ENCODE measurements at regions not wholly inside any gene's neighbourhood (a gene's known extent, or its start where the extent isn't known, plus 50 kb on each side); places are given as distances from the start of the nearest gene placed in this dataset.

- no peaks in the 10 kb centered on the region for H3K9me3 Mint-ChIP-seq
- Histone ChIP-seq H4K20me1 (ENCODE audit: control insufficient read depth, insufficient read depth, insufficient read length) (no peaks in the 10 kb centered on the region), H3K4me1 (ENCODE audit: insufficient read depth, low read length) (no peaks in the 10 kb centered on the region), H3K79me2 (ENCODE audit: insufficient read depth, low read length) (no peaks in the 10 kb centered on the region), H4K91ac (ENCODE audit: insufficient read length, low read depth, low read length) (no peak overlapping the region), H3K9ac (ENCODE audit: extremely low read depth, insufficient read length, low read length) (no peak overlapping the region), H2BK20ac (ENCODE audit: low read depth, low read length, poor library complexity, severe bottlenecking) (no peak overlapping the region), H3K27ac (ENCODE audit: insufficient read length, low read depth, low read length) (no peak overlapping the region), H4K8ac (replicated peaks; ENCODE audit: insufficient read length, low read depth, low read length) (no peak overlapping the region), H3K23ac (ENCODE audit: insufficient read length, low read depth, low read length) (no peak overlapping the region), H3T11ph (ENCODE audit: low read length) (no peak overlapping the region), H2BK5ac (ENCODE audit: insufficient read length, low read length) (no peak overlapping the region), H2AFZ (ENCODE audit: low read length) (no peak overlapping the region), H3K9me3 (ENCODE audit: control insufficient read depth, low read depth, low read length) (no peaks in the 10 kb centered on the region), H2BK12ac (ENCODE audit: insufficient read length, low read depth, low read length) (no peak overlapping the region), H3K4ac (ENCODE audit: low read depth, low read length) (no peak overlapping the region), H3K27me3 (ENCODE audit: insufficient read depth, low read length) (no peaks in the 10 kb centered on the region), H3K79me1 (ENCODE audit: insufficient read depth, low read depth, low read length, poor library complexity, severe bottlenecking) (no peaks in the 10 kb centered on the region), H2BK15ac (ENCODE audit: low read depth, low read length) (no peak overlapping the region), H3K23me2 (ENCODE audit: insufficient read length, low read depth, low read length, poor library complexity, severe bottlenecking) (no peaks in the 10 kb centered on the region), H4K5ac (ENCODE audit: insufficient read length, low read depth, low read length) (no peak overlapping the region), H2BK120ac (ENCODE audit: low read depth, low read length, poor library complexity, severe bottlenecking) (no peak overlapping the region), H3K18ac (ENCODE audit: insufficient read length, low read depth, low read length) (no peak overlapping the region), H3K14ac (ENCODE audit: insufficient read depth, low read length) (no peak overlapping the region), H2AK5ac (ENCODE audit: insufficient read length, low read length) (no peak overlapping the region), H3K4me2 (ENCODE audit: insufficient read depth, insufficient read length, low read length) (no peak overlapping the region), H3K56ac (ENCODE audit: insufficient read length, low read depth, low read length) (no peak overlapping the region)
- no peak for DNase-seq
- no peak overlapping the region for H3K4me3 Mint-ChIP-seq
- H3K36me3 Mint-ChIP-seq (ENCODE audit: insufficient read depth in 1 of 3, low read depth in 3 of 3), result no peaks in the 10 kb centered on the region
- peaks cover 2% of the 10 kb centered on the region; the same call in 1 of the 2 replicates for H3K27me3 Mint-ChIP-seq (ENCODE audit: low read depth)
- no CpG with 5 or more reads among the region's 2 CpGs for WGBS (ENCODE audit: extremely low coverage, insufficient read length, low lambda C conversion rate)
- peaks cover 3% of the 10 kb centered on the region in 2 experiments for H3K4me1 Mint-ChIP-seq
- TF ChIP-seq, protein P1, sequence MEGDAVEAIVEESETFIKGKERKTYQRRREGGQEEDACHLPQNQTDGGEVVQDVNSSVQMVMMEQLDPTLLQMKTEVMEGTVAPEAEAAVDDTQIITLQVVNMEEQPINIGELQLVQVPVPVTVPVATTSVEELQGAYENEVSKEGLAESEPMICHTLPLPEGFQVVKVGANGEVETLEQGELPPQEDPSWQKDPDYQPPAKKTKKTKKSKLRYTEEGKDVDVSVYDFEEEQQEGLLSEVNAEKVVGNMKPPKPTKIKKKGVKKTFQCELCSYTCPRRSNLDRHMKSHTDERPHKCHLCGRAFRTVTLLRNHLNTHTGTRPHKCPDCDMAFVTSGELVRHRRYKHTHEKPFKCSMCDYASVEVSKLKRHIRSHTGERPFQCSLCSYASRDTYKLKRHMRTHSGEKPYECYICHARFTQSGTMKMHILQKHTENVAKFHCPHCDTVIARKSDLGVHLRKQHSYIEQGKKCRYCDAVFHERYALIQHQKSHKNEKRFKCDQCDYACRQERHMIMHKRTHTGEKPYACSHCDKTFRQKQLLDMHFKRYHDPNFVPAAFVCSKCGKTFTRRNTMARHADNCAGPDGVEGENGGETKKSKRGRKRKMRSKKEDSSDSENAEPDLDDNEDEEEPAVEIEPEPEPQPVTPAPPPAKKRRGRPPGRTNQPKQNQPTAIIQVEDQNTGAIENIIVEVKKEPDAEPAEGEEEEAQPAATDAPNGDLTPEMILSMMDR (conservative IDR thresholded peaks at IDR 0.05), result no peak
- H3K27ac Mint-ChIP-seq, result no peak overlapping the region
These were observed 267.5 kb downstream of the NKX6-1 start for GRCh38 chr4:84231539-84232055.
